ENCODE measurements at regions not wholly inside any gene's neighbourhood (a gene's known extent, or its start where the extent isn't known, plus 50 kb on each side); places are given as distances from the start of the nearest gene placed in this dataset.
"Not testable (repeated sequence)": the region's sequence is repeated elsewhere in the genome, so short reads cannot be mapped to it uniquely, and the experiment has no call there.

- 45 to 68% methylated on average over 2 of the region's 2 CpGs for WGBS, 2 donors
- H3K4me1 ChIP-seq: no peaks in the 10 kb centered on the region
- H3K4me3 ChIP-seq: no peak overlapping the region
- TF ChIP-seq POLR2AphosphoS5 (IDR thresholded peaks at IDR 0.05) (no peak), EP300 (IDR thresholded peaks at IDR 0.05) (no peak), POLR2A (IDR thresholded peaks at IDR 0.05) (no peak)
- TF ChIP-seq, protein P1, sequence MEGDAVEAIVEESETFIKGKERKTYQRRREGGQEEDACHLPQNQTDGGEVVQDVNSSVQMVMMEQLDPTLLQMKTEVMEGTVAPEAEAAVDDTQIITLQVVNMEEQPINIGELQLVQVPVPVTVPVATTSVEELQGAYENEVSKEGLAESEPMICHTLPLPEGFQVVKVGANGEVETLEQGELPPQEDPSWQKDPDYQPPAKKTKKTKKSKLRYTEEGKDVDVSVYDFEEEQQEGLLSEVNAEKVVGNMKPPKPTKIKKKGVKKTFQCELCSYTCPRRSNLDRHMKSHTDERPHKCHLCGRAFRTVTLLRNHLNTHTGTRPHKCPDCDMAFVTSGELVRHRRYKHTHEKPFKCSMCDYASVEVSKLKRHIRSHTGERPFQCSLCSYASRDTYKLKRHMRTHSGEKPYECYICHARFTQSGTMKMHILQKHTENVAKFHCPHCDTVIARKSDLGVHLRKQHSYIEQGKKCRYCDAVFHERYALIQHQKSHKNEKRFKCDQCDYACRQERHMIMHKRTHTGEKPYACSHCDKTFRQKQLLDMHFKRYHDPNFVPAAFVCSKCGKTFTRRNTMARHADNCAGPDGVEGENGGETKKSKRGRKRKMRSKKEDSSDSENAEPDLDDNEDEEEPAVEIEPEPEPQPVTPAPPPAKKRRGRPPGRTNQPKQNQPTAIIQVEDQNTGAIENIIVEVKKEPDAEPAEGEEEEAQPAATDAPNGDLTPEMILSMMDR (IDR thresholded peaks at IDR 0.05): no peak
- no peak for DNase-seq
- ATAC-seq (ENCODE audit: low FRiP score in 2 of 2): no peak
- H3K27ac ChIP-seq: no peak overlapping the region
- no peaks in the 10 kb centered on the region for H3K27me3 ChIP-seq
- H3K9me3 ChIP-seq: no peaks in the 10 kb centered on the region
- no peaks in the 10 kb centered on the region for H3K36me3 ChIP-seq
These were observed 233.9 kb upstream of the RPS23 start for GRCh38 chr5:82512025-82512424.

- TF ChIP-seq, protein P1 (IDR thresholded peaks at IDR 0.05): no peak
- TF ChIP-seq EP300 (IDR thresholded peaks at IDR 0.05) (no peak), POLR2A (IDR thresholded peaks at IDR 0.05) (no peak)
- H3K36me3 ChIP-seq: no peaks in the 10 kb centered on the region
- ATAC-seq (ENCODE audit: low FRiP score in 2 of 2): no peak
These were observed 233.0 kb upstream of the RPS23 start for GRCh38 chr5:82511134-82511533.

DNA sequence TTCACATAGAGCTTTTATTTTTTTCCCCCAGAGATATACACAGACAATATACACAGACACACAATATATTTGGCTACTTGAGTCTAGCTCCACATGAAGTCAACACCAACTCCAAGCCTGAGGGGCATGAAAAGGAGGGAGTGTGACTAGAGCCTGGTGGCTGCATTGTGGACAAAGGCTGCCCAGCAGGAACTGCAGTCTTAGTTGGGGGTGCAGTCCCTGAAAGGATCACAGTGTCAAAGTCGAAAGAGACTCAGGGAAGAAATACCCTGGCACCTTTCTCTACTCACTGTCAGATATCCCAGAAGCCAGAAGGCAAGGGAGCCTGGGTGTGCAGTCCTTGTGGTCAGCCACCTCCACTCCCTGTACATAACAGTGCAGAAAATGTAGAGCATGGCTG, 231.6 kb upstream of the RPS23 start:
- H3K4me1 ChIP-seq: no peaks in the 10 kb centered on the region
- H3K4me3 ChIP-seq: no peak overlapping the region
- TF ChIP-seq, protein P1 (IDR thresholded peaks at IDR 0.05): no peak
- TF ChIP-seq POLR2AphosphoS5 (IDR thresholded peaks at IDR 0.05): no peak
- no peak for TF ChIP-seq POLR2A (IDR thresholded peaks at IDR 0.05)
- no peak for TF ChIP-seq EP300 (IDR thresholded peaks at IDR 0.05)
- ATAC-seq (ENCODE audit: low FRiP score in 2 of 2) (no peak), DNase-seq (no peak)
- no peaks in the 10 kb centered on the region for H3K9me3 ChIP-seq
- WGBS, 2 donors: 82 to 87% methylated on average over 1 of the region's 1 CpG
- H3K27me3 ChIP-seq: no peaks in the 10 kb centered on the region
- no peaks in the 10 kb centered on the region for H3K36me3 ChIP-seq
- no peak overlapping the region for H3K27ac ChIP-seq

More at GRCh38 chr5:82511134-82511533, 233.0 kb upstream of the RPS23 start:
- Histone ChIP-seq H3K4me1 (no peaks in the 10 kb centered on the region), H3K27me3 (no peaks in the 10 kb centered on the region), H3K4me3 (no peak overlapping the region), H3K27ac (no peak overlapping the region), H3K9me3 (no peaks in the 10 kb centered on the region)
- DNase-seq: no peak
- WGBS, 2 donors: 92 to 95% methylated on average over 3 of the region's 3 CpGs

DNA sequence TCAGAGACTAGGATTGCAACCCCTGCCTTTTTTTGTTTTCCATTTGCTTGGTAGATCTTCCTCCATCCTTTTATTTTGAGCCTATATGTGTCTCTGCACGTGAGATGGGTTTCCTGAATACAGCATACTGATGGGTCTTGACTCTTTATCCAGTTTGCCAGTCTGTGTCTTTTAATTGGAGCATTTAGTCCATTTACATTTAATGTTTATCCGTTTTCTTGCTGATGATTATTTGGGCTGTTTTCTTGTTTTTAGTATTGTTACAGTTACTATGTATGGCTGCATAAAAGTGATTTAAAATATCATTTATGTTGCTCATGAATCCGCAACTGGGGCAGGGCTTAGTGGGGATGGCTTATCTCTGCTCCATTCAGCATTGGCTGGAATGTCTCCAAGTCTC, 228.2 kb upstream of the RPS23 start:
- WGBS, 2 donors: 76 to 91% methylated on average over 3 of the region's 3 CpGs
- ATAC-seq (ENCODE audit: low FRiP score in 2 of 2): not testable (repeated sequence)

GRCh38 chr5:82499725-82500244, 221.6 kb upstream of the RPS23 start:
- H3K27me3 ChIP-seq: no peaks in the 10 kb centered on the region
- no peak for DNase-seq
- no peaks in the 10 kb centered on the region for H3K36me3 ChIP-seq
- no peak overlapping the region for H3K4me3 ChIP-seq
- no peaks in the 10 kb centered on the region for H3K9me3 ChIP-seq
- H3K27ac ChIP-seq: no peak overlapping the region
- no peak for ATAC-seq (ENCODE audit: low FRiP score in 2 of 2)
- no peak for TF ChIP-seq POLR2A (IDR thresholded peaks at IDR 0.05)
- TF ChIP-seq EP300 (IDR thresholded peaks at IDR 0.05): no peak
- TF ChIP-seq, protein P1 (IDR thresholded peaks at IDR 0.05): no peak
- no peak for TF ChIP-seq POLR2AphosphoS5 (IDR thresholded peaks at IDR 0.05)
- H3K4me1 ChIP-seq: no peaks in the 10 kb centered on the region
- WGBS, 2 donors: 88 to 91% methylated on average over 2 of the region's 2 CpGs

More for the DNA sequence above, 228.2 kb upstream of the RPS23 start:
- H3K9me3 ChIP-seq, H3K4me1 ChIP-seq, H3K36me3 ChIP-seq, DNase-seq, H3K27me3 ChIP-seq, H3K27ac ChIP-seq, H3K4me3 ChIP-seq: not testable (repeated sequence)

Data from upper lobe of left lung (tissue), 6 donors.